OCI-LY3 (cell line): ENCODE measurements at regions not wholly inside any gene's neighbourhood (a gene's known extent, or its start where the extent isn't known, plus 50 kb on each side); places are given as distances from the start of the nearest gene placed in this dataset.

Experiments used
- H2AFZ ChIP-seq: fragments of 200-600, 300-600 bp; shearing (Covaris generic); 2 replicates; pipeline ENCODE4 v1.6.0; 2014; ENCODE audit warnings: antibody characterized with exemption, low read depth, low read length
- H3K27ac ChIP-seq: fragments of 200-600, 300-600 bp; sonication (generic); 2 replicates; pipeline ENCODE4 v1.5.1; 2014; ENCODE audit warnings: mild to moderate bottlenecking, low read length, moderate library complexity, mixed read lengths
- H3K27me3 ChIP-seq: fragments of 200-600, 300-600 bp; sonication (generic); 2 replicates; pipeline ENCODE4 v1.6.1; 2014; ENCODE audit warnings: low read depth, low read length, mixed read lengths
- H3K36me3 ChIP-seq: fragments of 200-600, 300-600 bp; sonication (generic); replicated peaks from 2 replicates; pipeline ENCODE3; 2014; ENCODE audit warnings: low read depth, low read length, mixed read lengths
- H3K4me1 ChIP-seq: fragments of 300-600, 200-600 bp; sonication (generic); 2 replicates; pipeline ENCODE4 v1.6.1; 2014; ENCODE audit warnings: low read length, mixed read lengths
- H3K4me2 ChIP-seq: fragments of 200-600, 300-600 bp; sonication (generic); 2 replicates; pipeline ENCODE4 v1.6.1; 2014; ENCODE audit warnings: low read length, mixed read lengths
- H3K4me3 ChIP-seq: fragments of 300-600, 200-600 bp; sonication (generic); 2 replicates; pipeline ENCODE4 v1.5.1; 2014; ENCODE audit warnings: antibody characterized with exemption, mild to moderate bottlenecking, low read length, moderate library complexity
- H3K79me2 ChIP-seq: fragments of 300-600, 200-600 bp; shearing (Covaris generic); 2 replicates; pipeline ENCODE4 v1.6.1; 2014; ENCODE audit warnings: mild to moderate bottlenecking, low read length, mixed read lengths
- H3K9ac ChIP-seq: fragments of 300-600, 200-600 bp; shearing (Covaris generic); 2 replicates; pipeline ENCODE4 v1.6.0; 2014; ENCODE audit warnings: mild to moderate bottlenecking, low read length, moderate library complexity
- H3K9me3 ChIP-seq: fragments of 200-600, 300-600 bp; shearing (Covaris generic); 2 replicates; pipeline ENCODE4 v1.6.1; 2014; ENCODE audit warnings: low read length, mixed read lengths; ENCODE audit not compliant: insufficient read depth
- H4K20me1 ChIP-seq: fragments of 200-600, 300-600 bp; sonication (generic); 2 replicates; pipeline ENCODE4 v1.6.1; 2016; ENCODE audit warnings: low read length, mixed read lengths; ENCODE audit not compliant: insufficient read depth
- EZH2phosphoT487 ChIP-seq: fragments of 200-600 bp; shearing (Covaris generic); IDR thresholded peaks from 2 replicates; pipeline ENCODE4 v1.6.1; 2018; ENCODE audit warnings: antibody characterized with exemption, mixed run types, low read depth
- TF ChIP-seq, protein P1 (sequence below): fragments of 200-600, 300-600 bp; sonication (generic); IDR thresholded peaks from 2 replicates; pipeline ENCODE4 v1.5.1; 2014; ENCODE audit warnings: antibody characterized with exemption, low read length, low read depth

DNA sequence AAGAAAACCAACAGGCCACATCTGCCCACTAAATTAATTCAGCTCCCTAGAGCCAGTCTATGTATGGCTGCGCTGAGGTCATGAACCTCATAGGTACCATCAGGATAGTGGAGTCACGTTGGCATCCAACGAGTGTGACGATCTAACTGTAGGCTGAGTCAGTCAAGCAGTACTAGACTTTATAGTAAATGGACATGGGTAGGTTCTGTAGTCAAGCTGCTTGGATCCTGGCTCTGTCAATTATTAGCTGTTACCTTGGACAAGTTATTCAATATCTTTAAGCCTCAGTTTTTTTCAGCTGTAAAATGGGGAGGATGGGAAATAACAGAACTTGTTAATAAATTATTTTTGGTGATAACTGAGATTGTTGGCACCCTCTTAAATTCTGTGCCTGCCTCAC, 432.4 kb upstream of the RASGEF1B start:
- Histone ChIP-seq H4K20me1 (no peaks in the 10 kb centered on the region), H3K9me3 (no peaks in the 10 kb centered on the region), H3K4me1 (peaks cover 25% of the 10 kb centered on the region), H3K36me3 (no peaks in the 10 kb centered on the region), H3K27me3 (no peaks in the 10 kb centered on the region), H3K4me2 (no peak overlapping the region), H3K4me3 (no peak overlapping the region), H3K79me2 (no peaks in the 10 kb centered on the region), H2AFZ (no peak overlapping the region), H3K9ac (no peak overlapping the region), H3K27ac (no peak overlapping the region)
- TF ChIP-seq, protein P1, sequence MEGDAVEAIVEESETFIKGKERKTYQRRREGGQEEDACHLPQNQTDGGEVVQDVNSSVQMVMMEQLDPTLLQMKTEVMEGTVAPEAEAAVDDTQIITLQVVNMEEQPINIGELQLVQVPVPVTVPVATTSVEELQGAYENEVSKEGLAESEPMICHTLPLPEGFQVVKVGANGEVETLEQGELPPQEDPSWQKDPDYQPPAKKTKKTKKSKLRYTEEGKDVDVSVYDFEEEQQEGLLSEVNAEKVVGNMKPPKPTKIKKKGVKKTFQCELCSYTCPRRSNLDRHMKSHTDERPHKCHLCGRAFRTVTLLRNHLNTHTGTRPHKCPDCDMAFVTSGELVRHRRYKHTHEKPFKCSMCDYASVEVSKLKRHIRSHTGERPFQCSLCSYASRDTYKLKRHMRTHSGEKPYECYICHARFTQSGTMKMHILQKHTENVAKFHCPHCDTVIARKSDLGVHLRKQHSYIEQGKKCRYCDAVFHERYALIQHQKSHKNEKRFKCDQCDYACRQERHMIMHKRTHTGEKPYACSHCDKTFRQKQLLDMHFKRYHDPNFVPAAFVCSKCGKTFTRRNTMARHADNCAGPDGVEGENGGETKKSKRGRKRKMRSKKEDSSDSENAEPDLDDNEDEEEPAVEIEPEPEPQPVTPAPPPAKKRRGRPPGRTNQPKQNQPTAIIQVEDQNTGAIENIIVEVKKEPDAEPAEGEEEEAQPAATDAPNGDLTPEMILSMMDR: no peak
- TF ChIP-seq EZH2phosphoT487: no peak

DNA sequence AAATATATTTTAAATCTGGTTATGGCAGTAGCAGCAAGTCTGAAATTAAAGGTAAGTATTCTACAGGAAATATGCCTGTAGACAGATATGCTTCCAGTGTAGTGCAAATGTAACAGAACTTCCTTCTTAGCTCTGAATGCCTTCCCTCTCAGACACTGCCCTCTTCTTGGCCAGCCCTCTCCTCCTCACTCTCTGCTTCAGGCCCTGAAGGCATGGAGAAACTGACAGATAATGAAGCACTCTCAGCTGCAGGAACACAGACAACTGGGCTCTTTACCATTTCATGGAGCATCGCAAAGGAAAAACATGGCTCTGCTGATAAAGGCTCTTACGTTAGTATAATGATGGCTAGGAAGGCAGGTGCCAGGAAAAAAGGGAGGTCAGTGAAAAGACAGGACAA, 431.5 kb upstream of the RASGEF1B start:
- Histone ChIP-seq H3K4me3 (no peak overlapping the region), H3K79me2 (no peaks in the 10 kb centered on the region), H4K20me1 (no peaks in the 10 kb centered on the region), H3K4me1 (peaks cover 25% of the 10 kb centered on the region), H3K27ac (no peak overlapping the region), H3K9ac (no peak overlapping the region), H3K27me3 (no peaks in the 10 kb centered on the region), H3K9me3 (no peaks in the 10 kb centered on the region), H3K4me2 (no peak overlapping the region), H3K36me3 (no peaks in the 10 kb centered on the region), H2AFZ (no peak overlapping the region)
- TF ChIP-seq, protein P1: no peak
- TF ChIP-seq EZH2phosphoT487: no peak

DNA sequence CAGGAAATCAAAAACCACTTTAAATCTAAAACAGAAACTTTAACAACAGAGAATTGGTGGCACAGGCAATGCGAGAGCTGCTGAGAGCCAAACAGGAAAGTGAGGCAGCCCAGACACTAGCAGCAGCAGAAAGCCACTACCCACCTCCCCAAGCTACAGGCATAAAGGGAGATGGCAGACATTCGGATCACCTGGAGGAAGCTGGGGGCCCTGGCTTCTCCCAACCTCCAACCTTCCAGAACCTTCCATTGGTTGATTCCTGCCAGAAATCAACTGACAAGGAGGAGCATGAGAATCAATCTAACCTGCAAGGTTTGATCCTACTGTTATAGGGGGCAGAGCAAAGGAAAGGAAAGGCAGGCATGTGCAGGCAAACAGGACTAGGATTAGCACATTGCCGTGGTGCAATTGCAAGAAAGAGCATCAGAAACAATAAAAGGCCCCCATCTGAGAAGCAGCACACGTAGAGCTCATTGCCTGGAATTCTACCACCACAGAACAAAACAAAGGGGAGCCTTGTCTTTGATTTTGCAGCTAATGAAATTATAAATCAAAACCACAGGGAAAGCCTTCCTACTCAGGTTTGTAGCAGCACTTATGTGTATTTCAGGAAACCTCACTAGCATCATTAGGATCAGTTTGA, 427.3 kb upstream of the RASGEF1B start:
- Histone ChIP-seq H3K4me1 (peaks cover 3% of the 10 kb centered on the region), H4K20me1 (no peaks in the 10 kb centered on the region), H3K79me2 (no peaks in the 10 kb centered on the region), H3K27me3 (no peaks in the 10 kb centered on the region; the same call in 1 of the 2 replicates), H3K36me3 (no peaks in the 10 kb centered on the region), H3K27ac (no peak overlapping the region), H3K4me3 (no peak overlapping the region), H3K9me3 (no peaks in the 10 kb centered on the region), H3K4me2 (no peak overlapping the region), H3K9ac (no peak overlapping the region), H2AFZ (no peak overlapping the region)
- TF ChIP-seq, protein P1: no peak
- TF ChIP-seq EZH2phosphoT487: no peak

DNA sequence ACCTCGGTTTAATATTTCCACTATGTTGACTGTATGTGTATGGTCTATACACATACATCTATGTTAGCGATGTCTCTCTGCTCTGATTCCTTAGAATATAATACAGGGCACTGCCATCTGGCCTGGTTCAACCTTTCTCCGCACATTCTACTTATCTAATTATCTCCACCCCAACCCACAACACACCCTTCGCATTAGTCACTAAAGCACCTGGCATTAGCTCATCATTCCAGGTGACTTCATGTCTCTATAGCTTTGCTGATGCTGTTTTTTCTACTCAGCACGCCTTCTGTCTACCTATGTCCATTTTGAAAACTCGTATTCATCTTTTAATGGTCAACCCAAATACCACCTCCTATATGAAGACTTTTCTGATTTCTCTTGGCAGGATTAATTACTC, 425.2 kb upstream of the RASGEF1B start:
- no peaks in the 10 kb centered on the region for H3K9me3 ChIP-seq
- H3K36me3 ChIP-seq: no peaks in the 10 kb centered on the region
- H4K20me1 ChIP-seq: no peaks in the 10 kb centered on the region
- H3K4me1 ChIP-seq: peaks cover 5% of the 10 kb centered on the region
- H3K4me2 ChIP-seq: no peak overlapping the region
- H3K4me3 ChIP-seq: no peak overlapping the region
- TF ChIP-seq, protein P1: no peak
- TF ChIP-seq EZH2phosphoT487: no peak
- H3K9ac ChIP-seq: no peak overlapping the region
- H3K27ac ChIP-seq: no peak overlapping the region
- no peaks in the 10 kb centered on the region for H3K79me2 ChIP-seq
- H2AFZ ChIP-seq: no peak overlapping the region
- H3K27me3 ChIP-seq: no peaks in the 10 kb centered on the region; the same call in 1 of the 2 replicates
